Cardiac fibroblast (primary cell): ENCODE measurements at regions not wholly inside any gene's neighbourhood (a gene's known extent, or its start where the extent isn't known, plus 50 kb on each side); places are given as distances from the start of the nearest gene placed in this dataset.

Experiments
- DNase-seq, 2 donors: peaks; one replicate each; pipeline versions ENCODE4 v3.0.0 to v3.0.0-alpha.2; 2010; ENCODE audit warnings: low read depth in 2 of 2
- H3K4me3 ChIP-seq, 2 donors: replicated peaks in 1 of 2; 1 replicate in 1 of 2; 2 replicates in 1 of 2; pipeline ENCODE4 v1.5.1; 2011; ENCODE audit warnings: low read depth in 2 of 2, low read length in 2 of 2, mild to moderate bottlenecking in 2 of 2, moderate library complexity in 1 of 2
- TF ChIP-seq, protein P1 (sequence below): IDR thresholded peaks from one replicate; pipeline ENCODE4 v1.5.1; 2011; ENCODE audit warnings: low read depth, mild to moderate bottlenecking, low read length, inconsistent platforms

DNA sequence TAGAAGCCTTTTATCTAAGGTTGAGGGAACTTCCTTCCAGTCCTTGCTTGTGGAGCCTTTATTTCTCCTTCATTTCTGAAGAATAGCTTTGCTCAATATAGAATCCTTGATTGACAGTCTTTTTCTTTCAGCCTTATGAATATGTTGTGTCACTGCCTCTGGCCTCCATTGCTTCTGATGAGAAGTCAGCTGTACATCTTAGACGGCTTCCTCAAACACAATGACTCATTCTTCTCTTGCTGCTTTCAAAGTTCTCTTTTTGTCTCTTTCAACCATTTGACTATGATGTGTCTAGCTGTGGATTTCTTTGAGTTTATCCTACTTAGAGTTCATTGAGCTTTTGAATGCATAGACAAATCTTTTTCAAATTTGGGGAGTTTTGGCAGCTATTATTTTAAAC, 893.2 kb downstream of the BRD1 start:
- TF ChIP-seq, protein P1, sequence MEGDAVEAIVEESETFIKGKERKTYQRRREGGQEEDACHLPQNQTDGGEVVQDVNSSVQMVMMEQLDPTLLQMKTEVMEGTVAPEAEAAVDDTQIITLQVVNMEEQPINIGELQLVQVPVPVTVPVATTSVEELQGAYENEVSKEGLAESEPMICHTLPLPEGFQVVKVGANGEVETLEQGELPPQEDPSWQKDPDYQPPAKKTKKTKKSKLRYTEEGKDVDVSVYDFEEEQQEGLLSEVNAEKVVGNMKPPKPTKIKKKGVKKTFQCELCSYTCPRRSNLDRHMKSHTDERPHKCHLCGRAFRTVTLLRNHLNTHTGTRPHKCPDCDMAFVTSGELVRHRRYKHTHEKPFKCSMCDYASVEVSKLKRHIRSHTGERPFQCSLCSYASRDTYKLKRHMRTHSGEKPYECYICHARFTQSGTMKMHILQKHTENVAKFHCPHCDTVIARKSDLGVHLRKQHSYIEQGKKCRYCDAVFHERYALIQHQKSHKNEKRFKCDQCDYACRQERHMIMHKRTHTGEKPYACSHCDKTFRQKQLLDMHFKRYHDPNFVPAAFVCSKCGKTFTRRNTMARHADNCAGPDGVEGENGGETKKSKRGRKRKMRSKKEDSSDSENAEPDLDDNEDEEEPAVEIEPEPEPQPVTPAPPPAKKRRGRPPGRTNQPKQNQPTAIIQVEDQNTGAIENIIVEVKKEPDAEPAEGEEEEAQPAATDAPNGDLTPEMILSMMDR = no peak
- no peak for DNase-seq
- no peak overlapping the region for H3K4me3 ChIP-seq

DNA sequence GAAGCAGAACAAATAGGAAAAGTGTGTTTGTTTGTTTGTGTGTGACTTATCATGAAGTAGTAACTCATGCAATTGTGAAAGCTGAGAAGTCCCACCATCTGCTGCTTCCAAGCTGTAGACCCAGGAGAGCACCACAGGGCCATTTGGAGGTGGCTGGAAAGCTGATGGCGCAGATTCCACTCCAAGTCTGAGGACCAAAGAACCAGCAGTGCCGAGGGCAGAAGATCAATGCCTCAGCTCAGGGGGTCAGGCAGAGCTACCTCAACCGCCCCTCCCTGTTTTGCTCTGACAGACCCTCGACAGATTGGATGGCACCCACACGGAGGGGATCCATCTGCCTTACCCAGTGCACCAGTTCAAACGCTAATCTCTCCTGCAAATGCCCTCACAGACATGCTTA, 896.2 kb downstream of the BRD1 start:
- H3K4me3 ChIP-seq = no peak overlapping the region
- TF ChIP-seq, protein P1 = no peak
- no peak for DNase-seq

DNA sequence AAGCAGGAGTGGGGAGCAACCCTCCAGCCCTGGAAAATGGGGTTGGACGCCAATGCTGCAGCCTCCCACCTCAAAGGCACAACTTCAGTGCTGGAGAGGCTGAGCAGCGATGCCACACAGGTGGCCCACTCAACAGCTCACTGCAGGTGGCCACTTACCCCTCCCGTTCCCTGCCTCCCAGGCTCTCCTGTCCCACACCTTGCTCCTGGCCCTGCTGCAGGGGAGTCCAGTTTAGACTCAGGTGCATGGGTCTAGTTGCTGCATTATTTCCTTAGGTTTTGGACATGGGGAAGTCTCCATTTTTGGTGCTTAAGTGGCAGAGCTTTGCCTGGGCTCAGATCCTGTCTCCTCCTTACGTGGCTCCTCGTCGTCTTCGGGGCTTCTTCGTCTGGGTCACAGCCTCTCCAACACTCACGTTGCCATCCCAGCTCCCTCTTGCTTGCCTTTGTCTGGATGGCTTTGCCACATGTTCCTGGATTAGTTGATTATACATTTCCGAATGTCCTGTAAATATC, 898.3 kb downstream of the BRD1 start:
- no peak overlapping the region for H3K4me3 ChIP-seq
- no peak for DNase-seq
- TF ChIP-seq, protein P1 = no peak

DNA sequence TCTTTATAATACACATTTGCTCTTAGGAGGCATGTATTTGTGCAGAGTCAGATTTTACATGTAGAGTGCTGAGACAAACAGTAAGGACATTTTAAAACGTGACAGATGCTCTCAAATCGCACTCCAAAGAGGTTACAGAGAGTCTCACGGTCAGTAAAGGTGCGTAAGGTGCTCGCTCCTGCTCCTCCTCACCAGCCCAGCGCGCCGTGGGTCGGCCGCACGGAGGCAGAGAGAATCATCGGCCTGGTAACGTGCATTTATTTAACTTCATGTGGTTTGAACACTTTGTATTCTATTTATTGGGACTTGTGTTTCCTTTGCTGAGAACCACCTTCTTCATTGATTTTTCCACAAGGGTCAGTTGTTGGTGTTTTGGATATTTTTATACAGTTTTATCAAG, 900.1 kb downstream of the BRD1 start:
- no peak for DNase-seq
- TF ChIP-seq, protein P1 = no peak
- H3K4me3 ChIP-seq = no peak overlapping the region

DNA sequence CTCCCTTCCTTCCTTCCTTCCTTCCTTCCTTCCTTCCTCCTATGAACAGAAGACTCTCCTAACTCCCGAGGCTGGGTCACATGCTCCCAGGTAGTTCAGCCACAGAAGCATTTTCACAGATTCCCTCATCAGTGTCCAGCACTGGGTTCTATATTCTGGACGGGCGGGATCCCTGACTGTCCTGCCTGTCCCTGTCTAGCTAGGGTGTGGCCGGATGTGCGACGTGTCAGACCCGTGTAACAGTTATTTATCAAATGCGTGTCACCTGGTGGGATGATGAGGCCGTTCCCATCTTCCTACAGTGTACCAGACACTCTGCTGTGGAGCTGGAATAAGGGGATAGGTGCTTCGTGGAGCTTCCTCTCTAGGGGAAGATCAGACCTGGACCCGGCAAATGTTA, 901.0 kb downstream of the BRD1 start:
- H3K4me3 ChIP-seq = no peak overlapping the region
- TF ChIP-seq, protein P1 = no peak
- DNase-seq = no peak

DNA sequence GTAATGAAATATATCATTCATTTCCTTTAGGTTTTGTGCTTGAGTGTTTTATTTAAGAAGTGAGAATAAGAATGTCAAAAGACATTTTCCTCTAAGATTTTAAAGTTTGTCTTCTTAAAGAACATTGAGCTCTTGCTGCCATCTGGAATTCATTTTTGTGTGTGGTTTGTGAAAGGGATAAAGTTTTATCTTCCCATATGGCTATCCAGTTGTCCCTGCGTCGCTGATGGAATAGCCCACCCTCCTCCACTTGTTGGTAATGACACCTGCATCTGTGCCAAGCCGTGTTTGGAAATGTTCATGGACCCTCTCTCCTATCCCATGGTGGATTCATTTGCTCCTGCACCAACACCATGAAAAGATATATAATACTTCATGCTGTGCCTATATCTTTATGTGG, 901.5 kb downstream of the BRD1 start:
- H3K4me3 ChIP-seq = no peak overlapping the region
- no peak for DNase-seq
- TF ChIP-seq, protein P1 = no peak

DNA sequence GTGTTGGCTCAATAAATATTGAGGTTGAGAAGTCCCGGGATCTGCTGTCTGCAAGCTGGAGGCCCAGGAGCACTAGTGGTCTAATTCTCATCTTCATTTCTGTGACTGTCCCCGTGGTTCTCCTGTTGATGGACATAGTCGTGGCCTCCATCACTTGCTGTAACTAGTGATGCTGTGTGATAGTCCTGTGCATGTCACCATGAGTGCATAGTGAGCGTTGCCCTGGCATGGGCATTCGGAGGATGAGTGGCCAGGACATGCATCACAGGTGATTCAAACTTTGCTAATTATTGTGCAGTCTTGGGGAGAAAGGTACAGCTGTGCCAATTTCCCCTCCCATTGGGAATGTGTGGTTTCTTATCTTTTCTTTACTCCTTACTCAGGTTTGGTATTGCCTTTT, 902.2 kb downstream of the BRD1 start:
- H3K4me3 ChIP-seq = no peak overlapping the region
- TF ChIP-seq, protein P1 = no peak
- DNase-seq = no peak
